ENCODE measurements at regions not wholly inside any gene's neighbourhood (a gene's known extent, or its start where the extent isn't known, plus 50 kb on each side); places are given as distances from the start of the nearest gene placed in this dataset.

DNA sequence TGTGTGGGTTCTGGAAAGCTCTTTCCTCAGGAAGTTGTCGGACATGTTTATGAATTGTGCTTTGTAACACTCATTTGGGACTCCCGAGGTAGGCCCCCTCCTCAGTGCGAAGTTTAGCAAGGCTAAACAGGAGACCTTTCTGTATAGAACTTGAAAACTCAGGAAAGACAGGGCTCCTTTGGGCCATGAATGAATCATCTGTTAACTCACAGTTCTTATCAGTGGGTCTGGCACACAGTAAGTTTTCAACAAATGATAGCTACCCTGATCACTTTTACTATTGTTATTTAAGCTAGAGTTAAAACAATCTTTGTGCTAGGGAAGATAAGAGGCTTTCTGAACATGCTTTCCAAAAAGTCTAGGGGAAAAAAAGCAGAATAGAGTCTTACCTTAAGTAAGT, 430.5 kb upstream of the ETAA1 start:
- Histone ChIP-seq H3K4me1 (no peaks in the 10 kb centered on the region), H3K27ac (no peak overlapping the region), H3K4me3 (no peak overlapping the region), H3K9me3 (no peaks in the 10 kb centered on the region), H3K36me3 (no peaks in the 10 kb centered on the region), H3K27me3 (no peaks in the 10 kb centered on the region)
- no peak for DNase-seq
- in situ Hi-C loops (cut with MboI; ENCODE audit: low sequenced_read_pairs in 4 of 4) (no loop called here), intact Hi-C loops (cut with DNase I; ENCODE audit: low total_unique reads) (no loop called here)
- no peak for ATAC-seq
- no peak for TF ChIP-seq POLR2A (IDR thresholded peaks at IDR 0.05)
- TF ChIP-seq, protein P1, sequence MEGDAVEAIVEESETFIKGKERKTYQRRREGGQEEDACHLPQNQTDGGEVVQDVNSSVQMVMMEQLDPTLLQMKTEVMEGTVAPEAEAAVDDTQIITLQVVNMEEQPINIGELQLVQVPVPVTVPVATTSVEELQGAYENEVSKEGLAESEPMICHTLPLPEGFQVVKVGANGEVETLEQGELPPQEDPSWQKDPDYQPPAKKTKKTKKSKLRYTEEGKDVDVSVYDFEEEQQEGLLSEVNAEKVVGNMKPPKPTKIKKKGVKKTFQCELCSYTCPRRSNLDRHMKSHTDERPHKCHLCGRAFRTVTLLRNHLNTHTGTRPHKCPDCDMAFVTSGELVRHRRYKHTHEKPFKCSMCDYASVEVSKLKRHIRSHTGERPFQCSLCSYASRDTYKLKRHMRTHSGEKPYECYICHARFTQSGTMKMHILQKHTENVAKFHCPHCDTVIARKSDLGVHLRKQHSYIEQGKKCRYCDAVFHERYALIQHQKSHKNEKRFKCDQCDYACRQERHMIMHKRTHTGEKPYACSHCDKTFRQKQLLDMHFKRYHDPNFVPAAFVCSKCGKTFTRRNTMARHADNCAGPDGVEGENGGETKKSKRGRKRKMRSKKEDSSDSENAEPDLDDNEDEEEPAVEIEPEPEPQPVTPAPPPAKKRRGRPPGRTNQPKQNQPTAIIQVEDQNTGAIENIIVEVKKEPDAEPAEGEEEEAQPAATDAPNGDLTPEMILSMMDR (IDR thresholded peaks at IDR 0.05 in 4 of 5, conservative IDR thresholded peaks at IDR 0.05 in 1 of 5): no peak

DNA sequence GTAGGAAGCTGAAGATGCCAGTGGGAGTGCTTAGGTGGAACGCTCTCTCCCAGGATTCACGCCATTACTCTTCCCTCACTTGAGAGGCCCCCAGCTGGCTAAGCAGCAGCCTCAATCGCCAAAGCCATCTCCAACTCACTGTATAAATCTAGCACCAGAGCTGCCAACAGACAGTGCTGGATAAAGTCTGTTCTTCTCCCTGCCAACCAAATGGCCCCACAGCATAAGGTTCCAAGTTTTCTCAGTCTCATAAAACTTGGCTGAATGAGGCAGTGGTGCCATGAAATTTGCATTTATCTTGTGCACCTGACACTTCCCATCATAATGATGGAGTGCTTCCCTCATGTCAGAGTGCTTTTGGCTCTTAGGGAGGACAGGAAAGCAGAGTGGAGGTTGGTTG, 428.2 kb upstream of the ETAA1 start:
- no peaks in the 10 kb centered on the region for H3K36me3 ChIP-seq
- in situ Hi-C loops (cut with MboI; ENCODE audit: low sequenced_read_pairs in 4 of 4) (no loop called here), intact Hi-C loops (cut with DNase I; ENCODE audit: low total_unique reads) (no loop called here)
- ATAC-seq (no peak), DNase-seq (no peak)
- H3K27ac ChIP-seq: no peak overlapping the region
- H3K4me1 ChIP-seq: no peaks in the 10 kb centered on the region
- no peaks in the 10 kb centered on the region for H3K27me3 ChIP-seq
- no peak overlapping the region for H3K4me3 ChIP-seq
- H3K9me3 ChIP-seq: no peaks in the 10 kb centered on the region
- TF ChIP-seq, protein P1 (IDR thresholded peaks at IDR 0.05 in 4 of 5, conservative IDR thresholded peaks at IDR 0.05 in 1 of 5): no peak
- TF ChIP-seq POLR2A (IDR thresholded peaks at IDR 0.05): no peak

DNA sequence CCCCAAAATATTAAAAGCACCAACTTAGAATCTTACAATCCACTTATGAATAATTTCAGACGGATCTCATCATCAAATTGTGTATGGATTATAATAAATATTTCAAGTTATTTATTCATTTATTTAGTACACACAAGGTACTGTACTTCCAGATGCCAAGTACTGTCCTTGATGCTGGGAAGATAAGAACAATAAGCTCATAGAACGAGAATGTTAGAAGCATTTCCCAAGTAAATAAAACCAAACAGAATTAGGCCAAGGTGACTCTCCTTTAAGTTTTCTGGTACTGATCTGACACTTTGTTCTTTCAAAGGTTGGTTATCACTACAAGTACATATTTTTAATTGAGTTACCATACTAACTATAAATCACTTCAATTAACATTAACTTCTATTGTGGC, 416.1 kb upstream of the ETAA1 start:
- no peak for TF ChIP-seq POLR2A (IDR thresholded peaks at IDR 0.05)
- TF ChIP-seq, protein P1 (IDR thresholded peaks at IDR 0.05 in 4 of 5, conservative IDR thresholded peaks at IDR 0.05 in 1 of 5): no peak
- DNase-seq (no peak), ATAC-seq (no peak)
- intact Hi-C loops (cut with DNase I; ENCODE audit: low total_unique reads): no loop called here
- Histone ChIP-seq H3K36me3 (no peaks in the 10 kb centered on the region), H3K9me3 (no peaks in the 10 kb centered on the region), H3K4me1 (no peaks in the 10 kb centered on the region), H3K27ac (no peak overlapping the region), H3K4me3 (no peak overlapping the region), H3K27me3 (no peaks in the 10 kb centered on the region)
- in situ Hi-C loops (cut with MboI; ENCODE audit: low sequenced_read_pairs in 4 of 4): no loop called here

DNA sequence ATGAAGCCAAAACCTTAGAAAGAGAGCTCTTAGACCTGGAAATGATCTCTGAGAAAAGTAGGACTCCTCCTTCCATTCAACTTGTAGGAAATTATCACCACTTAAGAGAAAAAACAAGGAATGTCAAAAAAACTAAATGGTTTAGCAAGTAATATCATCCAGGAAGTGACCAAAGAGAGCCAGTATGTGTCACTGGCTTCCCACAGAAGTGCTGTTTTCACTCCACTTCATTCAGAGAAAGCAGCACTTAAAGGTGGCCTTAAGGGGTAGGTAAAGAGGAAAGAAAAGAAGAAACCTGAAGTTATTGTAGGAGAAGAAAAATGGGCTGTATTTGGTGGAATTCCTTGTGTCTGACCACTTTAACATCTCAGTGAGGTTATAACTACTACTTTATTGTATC, 414.4 kb upstream of the ETAA1 start:
- ATAC-seq (no peak), DNase-seq (no peak)
- Histone ChIP-seq H3K27ac (no peak overlapping the region), H3K4me3 (no peak overlapping the region), H3K4me1 (no peaks in the 10 kb centered on the region), H3K9me3 (no peaks in the 10 kb centered on the region), H3K27me3 (no peaks in the 10 kb centered on the region), H3K36me3 (no peaks in the 10 kb centered on the region)
- in situ Hi-C loops (cut with MboI; ENCODE audit: low sequenced_read_pairs in 4 of 4) (no loop called here), intact Hi-C loops (cut with DNase I; ENCODE audit: low total_unique reads) (no loop called here)
- no peak for TF ChIP-seq POLR2A (IDR thresholded peaks at IDR 0.05)
- TF ChIP-seq, protein P1 (IDR thresholded peaks at IDR 0.05 in 4 of 5, conservative IDR thresholded peaks at IDR 0.05 in 1 of 5): no peak

DNA sequence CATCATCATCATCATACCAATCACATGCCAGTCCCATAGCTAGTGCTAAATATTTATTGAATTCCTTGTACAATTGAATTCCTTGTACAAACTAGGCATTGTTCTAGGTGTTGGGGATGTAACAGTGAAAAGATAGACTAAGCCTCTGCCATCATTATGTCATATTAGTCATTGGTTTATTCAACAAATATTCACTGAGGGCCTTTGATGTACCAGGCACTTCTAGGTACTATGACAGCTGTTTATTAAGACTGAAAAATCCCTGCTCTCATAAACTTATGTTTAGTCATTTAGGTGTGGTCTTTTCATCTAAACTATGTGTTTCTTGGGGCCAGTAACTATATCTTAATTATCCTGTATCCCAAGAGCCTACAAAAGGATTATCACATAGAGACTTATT, 412.3 kb upstream of the ETAA1 start:
- in situ Hi-C loops (cut with MboI; ENCODE audit: low sequenced_read_pairs in 4 of 4): no loop called here

More for the DNA sequence above, 412.3 kb upstream of the ETAA1 start:
- Histone ChIP-seq H3K4me1 (no peaks in the 10 kb centered on the region), H3K27me3 (no peaks in the 10 kb centered on the region), H3K9me3 (no peaks in the 10 kb centered on the region), H3K4me3 (no peak overlapping the region), H3K36me3 (no peaks in the 10 kb centered on the region), H3K27ac (no peak overlapping the region)
- TF ChIP-seq, protein P1 (IDR thresholded peaks at IDR 0.05 in 4 of 5, conservative IDR thresholded peaks at IDR 0.05 in 1 of 5): no peak
- TF ChIP-seq POLR2A (IDR thresholded peaks at IDR 0.05): no peak
- no peak for ATAC-seq
- DNase-seq: no peak
- intact Hi-C loops (cut with DNase I; ENCODE audit: low total_unique reads): no loop called here
